Neuronal stem cell (in vitro differentiated cells): ENCODE measurements at regions not wholly inside any gene's neighbourhood (a gene's known extent, or its start where the extent isn't known, plus 50 kb on each side); places are given as distances from the start of the nearest gene placed in this dataset.
A peak's percentile ranks its signal among the peaks of the same experiment; 100 is the strongest.

Source experiments
- DNase-seq: peaks from one replicate; pipeline ENCODE4 v3.0.0-alpha.2; 2013; ENCODE audit warnings: low spot score
- H2AFZ ChIP-seq: one replicate; pipeline ENCODE4 v1.6.1; 2013; ENCODE audit warnings: mild to moderate bottlenecking, low read length, inconsistent platforms
- H2AK5ac ChIP-seq: 2 replicates; pipeline ENCODE4 v1.6.1; 2013; ENCODE audit warnings: low read depth, mild to moderate bottlenecking, inconsistent platforms, low read length, moderate library complexity, mixed read lengths
- H2BK120ac ChIP-seq: 2 replicates; pipeline ENCODE4 v1.6.1; 2013; ENCODE audit warnings: low read depth, mild to moderate bottlenecking, inconsistent platforms, low read length, moderate library complexity, mixed read lengths
- H2BK12ac ChIP-seq: one replicate; pipeline ENCODE4 v1.6.1; 2013; ENCODE audit warnings: low read length, inconsistent platforms
- H2BK15ac ChIP-seq: 2 replicates; pipeline ENCODE4 v1.6.1; 2013; ENCODE audit warnings: mild to moderate bottlenecking, low read length, inconsistent platforms, mixed read lengths
- H2BK5ac ChIP-seq: one replicate; pipeline ENCODE4 v1.6.1; 2013; ENCODE audit warnings: inconsistent platforms, mild to moderate bottlenecking, low read length, moderate library complexity
- H3K14ac ChIP-seq: one replicate; pipeline ENCODE4 v1.6.1; 2013; ENCODE audit warnings: low read length, inconsistent platforms
- H3K18ac ChIP-seq: 2 replicates; pipeline ENCODE4 v1.6.1; 2013; ENCODE audit warnings: low read length, inconsistent platforms
- H3K23ac ChIP-seq: 2 replicates; pipeline ENCODE4 v1.6.1; 2013; ENCODE audit warnings: low read depth, mild to moderate bottlenecking, mixed read lengths, low read length, inconsistent platforms; ENCODE audit not compliant: poor library complexity
- H3K27ac ChIP-seq: replicated peaks from 3 replicates; pipeline ENCODE4 v1.5.1; 2013; ENCODE audit warnings: low read length, inconsistent platforms
- H3K27me3 ChIP-seq, 3 experiments: 2 replicates each; pipeline ENCODE4 v1.6.1; 2013; ENCODE audit warnings: low read length in 3 of 3, mild to moderate bottlenecking in 2 of 3, inconsistent platforms in 1 of 3, low read depth in 1 of 3, mixed read lengths in 1 of 3, moderate library complexity in 1 of 3; ENCODE audit not compliant: control insufficient read depth in 3 of 3, insufficient read depth in 3 of 3
- H3K36me3 ChIP-seq, 2 donors: replicated peaks in 1 of 2; 2 replicates each; pipeline ENCODE4 v1.6.1; 2013; ENCODE audit warnings: low read length in 2 of 2; ENCODE audit not compliant: control insufficient read depth in 2 of 2, insufficient read depth in 2 of 2
- H3K4ac ChIP-seq: 2 replicates; pipeline ENCODE4 v1.6.1; 2013; ENCODE audit warnings: inconsistent platforms, mild to moderate bottlenecking, low read length, moderate library complexity
- H3K4me1 ChIP-seq, 2 donors: 1 replicate in 1 of 2; 2 replicates in 1 of 2; pipeline ENCODE4 v1.6.1; 2013; ENCODE audit warnings: low read length in 2 of 2, low read depth in 1 of 2; ENCODE audit not compliant: control insufficient read depth in 2 of 2, insufficient read depth in 1 of 2
- H3K4me2 ChIP-seq: one replicate; pipeline ENCODE4 v1.6.1; 2013; ENCODE audit warnings: mild to moderate bottlenecking, low read length, inconsistent platforms; ENCODE audit not compliant: insufficient read depth, poor library complexity, severe bottlenecking
- H3K4me3 ChIP-seq, 2 donors: 2 replicates each; pipeline ENCODE4 v1.5.1; 2013; ENCODE audit warnings: low read length in 2 of 2, mild to moderate bottlenecking in 2 of 2, inconsistent platforms in 1 of 2, moderate library complexity in 1 of 2
- H3K79me1 ChIP-seq: one replicate; pipeline ENCODE4 v1.6.1; 2013; ENCODE audit warnings: low read depth, mild to moderate bottlenecking, inconsistent platforms, low read length, moderate library complexity
- H3K9ac ChIP-seq: one replicate; pipeline ENCODE4 v1.6.1; 2013; ENCODE audit warnings: mild to moderate bottlenecking, low read depth, low read length, inconsistent platforms; ENCODE audit not compliant: poor library complexity
- H3K9me3 ChIP-seq, 2 donors: replicated peaks in 1 of 2; 2 replicates each; pipeline versions ENCODE3 to v1.6.1; 2013; ENCODE audit warnings: low read length in 2 of 2, mild to moderate bottlenecking in 2 of 2, inconsistent platforms in 1 of 2, low read depth in 1 of 2, mixed read lengths in 1 of 2, moderate library complexity in 1 of 2; ENCODE audit not compliant: control insufficient read depth in 2 of 2, insufficient read depth in 1 of 2
- H4K8ac ChIP-seq: one replicate; pipeline ENCODE4 v1.6.1; 2013; ENCODE audit warnings: low read depth, mild to moderate bottlenecking, inconsistent platforms, low read length, moderate library complexity
- H4K91ac ChIP-seq: one replicate; pipeline ENCODE4 v1.6.1; 2013; ENCODE audit warnings: low read length, low read depth, mild to moderate bottlenecking, inconsistent platforms; ENCODE audit not compliant: poor library complexity
- WGBS, 2 donors: extraction: QIAGEN DNeasy Blood & Tissue Kit; methylation state at CpG; one replicate each; pipeline ENCODE4 v1.1.7; 2013; ENCODE audit warnings: missing lambda C conversion rate in 2 of 2, mixed read lengths in 1 of 2; ENCODE audit not compliant: insufficient read length in 2 of 2, insufficient replicate concordance in 1 of 2; ENCODE audit errors: extremely low coverage in 2 of 2; 5-methylcytosine and 5-hydroxymethylcytosine counted together

GRCh38 chr3:152185891-152186630 lies 82.7 kb upstream of the MBNL1 start:
- H3K27ac ChIP-seq: no peak overlapping the region
- no peaks in the 10 kb centered on the region for H3K79me1 ChIP-seq
- H2BK5ac ChIP-seq: no peak overlapping the region
- H4K8ac ChIP-seq: no peak overlapping the region
- no peak overlapping the region for H3K14ac ChIP-seq
- WGBS, 2 donors: no CpG with 5 or more reads among the region's 6 CpGs
- H3K23ac ChIP-seq: no peak overlapping the region
- no peak overlapping the region for H2BK12ac ChIP-seq
- H3K36me3 ChIP-seq: no peaks in the 10 kb centered on the region
- no peak overlapping the region for H4K91ac ChIP-seq
- no peak for DNase-seq
- no peak overlapping the region for H2BK120ac ChIP-seq
- no peak overlapping the region for H3K4me2 ChIP-seq
- no peaks in the 10 kb centered on the region for H3K4me1 ChIP-seq
- no peak overlapping the region for H3K4me3 ChIP-seq
- no peak overlapping the region for H3K4ac ChIP-seq
- no peak overlapping the region for H2AK5ac ChIP-seq
- H2BK15ac ChIP-seq: no peak overlapping the region
- H2AFZ ChIP-seq: no peak overlapping the region
- H3K27me3 ChIP-seq: no peaks in the 10 kb centered on the region
- no peaks in the 10 kb centered on the region for H3K9me3 ChIP-seq
- no peak overlapping the region for H3K18ac ChIP-seq
- no peak overlapping the region for H3K9ac ChIP-seq

- H2BK120ac ChIP-seq: no peak overlapping the region
- DNase-seq: no peak
- no peaks in the 10 kb centered on the region for H3K79me1 ChIP-seq
- no peak overlapping the region for H3K27ac ChIP-seq
- WGBS, 2 donors: no CpG with 5 or more reads among the region's 2 CpGs
- no peaks in the 10 kb centered on the region for H3K9me3 ChIP-seq
- no peak overlapping the region for H3K14ac ChIP-seq
- H3K23ac ChIP-seq: no peak overlapping the region
- H2AK5ac ChIP-seq: no peak overlapping the region
- no peaks in the 10 kb centered on the region for H3K4me1 ChIP-seq
- H3K36me3 ChIP-seq: no peaks in the 10 kb centered on the region
- no peak overlapping the region for H3K18ac ChIP-seq
- H3K4me2 ChIP-seq: no peak overlapping the region
- no peaks in the 10 kb centered on the region for H3K27me3 ChIP-seq
- no peak overlapping the region for H3K9ac ChIP-seq
- no peak overlapping the region for H2AFZ ChIP-seq
- H4K8ac ChIP-seq: no peak overlapping the region
- H3K4me3 ChIP-seq: no peak overlapping the region
- no peak overlapping the region for H3K4ac ChIP-seq
- no peak overlapping the region for H2BK5ac ChIP-seq
- H2BK12ac ChIP-seq: no peak overlapping the region
- H4K91ac ChIP-seq: no peak overlapping the region
- H2BK15ac ChIP-seq: no peak overlapping the region
Observed at GRCh38 chr3:152190636-152191183, 78.0 kb upstream of the MBNL1 start.

- Histone ChIP-seq H3K79me1 (no peaks in the 10 kb centered on the region), H3K4ac (no peak overlapping the region), H4K8ac (no peak overlapping the region), H3K4me3 (no peak overlapping the region), H3K14ac (no peak overlapping the region), H2BK12ac (no peak overlapping the region), H3K27me3 (no peaks in the 10 kb centered on the region), H3K9ac (no peak overlapping the region), H3K4me1 (no peaks in the 10 kb centered on the region), H2BK120ac (no peak overlapping the region), H3K27ac (no peak overlapping the region), H3K9me3 (no peaks in the 10 kb centered on the region), H3K23ac (no peak overlapping the region), H2BK15ac (no peak overlapping the region), H3K4me2 (no peak overlapping the region), H3K36me3 (no peaks in the 10 kb centered on the region), H2AFZ (peak overlapping the region; percentile 43), H4K91ac (no peak overlapping the region), H3K18ac (no peak overlapping the region), H2BK5ac (no peak overlapping the region), H2AK5ac (no peak overlapping the region)
- DNase-seq: no peak
- no CpG with 5 or more reads among the region's 4 CpGs for WGBS, 2 donors
Observed at GRCh38 chr3:152192050-152192449, 76.7 kb upstream of the MBNL1 start.

GRCh38 chr3:152192936-152193672 lies 75.6 kb upstream of the MBNL1 start:
- no peaks in the 10 kb centered on the region for H3K4me1 ChIP-seq
- no peak overlapping the region for H2BK12ac ChIP-seq
- no peak overlapping the region for H2BK5ac ChIP-seq
- no peak overlapping the region for H4K91ac ChIP-seq
- no peaks in the 10 kb centered on the region for H3K36me3 ChIP-seq
- H3K27me3 ChIP-seq: no peaks in the 10 kb centered on the region
- H3K9me3 ChIP-seq: no peaks in the 10 kb centered on the region
- no peak overlapping the region for H3K23ac ChIP-seq
- H3K9ac ChIP-seq: no peak overlapping the region
- no peak overlapping the region for H2BK120ac ChIP-seq
- 100% methylated on average over 2 of the region's 5 CpGs; no CpG with 5 or more reads in 1 of the 2 donors for WGBS, 2 donors
- H3K18ac ChIP-seq: no peak overlapping the region
- H2BK15ac ChIP-seq: no peak overlapping the region
- DNase-seq: no peak
- no peak overlapping the region for H3K4ac ChIP-seq
- no peaks in the 10 kb centered on the region for H3K79me1 ChIP-seq
- H3K4me2 ChIP-seq: no peak overlapping the region
- H4K8ac ChIP-seq: no peak overlapping the region
- no peak overlapping the region for H3K14ac ChIP-seq
- H3K4me3 ChIP-seq: no peak overlapping the region
- H3K27ac ChIP-seq: no peak overlapping the region
- no peak overlapping the region for H2AFZ ChIP-seq
- no peak overlapping the region for H2AK5ac ChIP-seq
